ENCODE measurements at regions not wholly inside any gene's neighbourhood (a gene's known extent, or its start where the extent isn't known, plus 50 kb on each side); places are given as distances from the start of the nearest gene placed in this dataset.
"Not testable (repeated sequence)": the region's sequence is repeated elsewhere in the genome, so short reads cannot be mapped to it uniquely, and the experiment has no call there.

GRCh38 chr1:14262637-14263036, 335.8 kb upstream of the KAZN start:
- no peaks in the 10 kb centered on the region for H3K36me3 Mint-ChIP-seq
- no peaks in the 10 kb centered on the region for H3K4me1 Mint-ChIP-seq
- H3K27ac Mint-ChIP-seq: no peak overlapping the region
- H3K27me3 Mint-ChIP-seq: peaks cover 2% of the 10 kb centered on the region
- no peaks in the 10 kb centered on the region for H3K9me3 Mint-ChIP-seq
- H3K4me3 Mint-ChIP-seq: no peak overlapping the region

- H3K9me3 Mint-ChIP-seq: no peaks in the 10 kb centered on the region
- H3K27me3 Mint-ChIP-seq: peaks cover 3% of the 10 kb centered on the region
- no peak overlapping the region for H3K4me3 Mint-ChIP-seq
- H3K36me3 Mint-ChIP-seq: no peaks in the 10 kb centered on the region
- no peak overlapping the region for H3K27ac Mint-ChIP-seq
- no peaks in the 10 kb centered on the region for H3K4me1 Mint-ChIP-seq
Measured at GRCh38 chr1:14263225-14263624, 335.3 kb upstream of the KAZN start.

GRCh38 chr1:14263671-14264070, 334.8 kb upstream of the KAZN start:
- no peaks in the 10 kb centered on the region for H3K9me3 Mint-ChIP-seq
- no peaks in the 10 kb centered on the region for H3K4me1 Mint-ChIP-seq
- no peak overlapping the region for H3K27ac Mint-ChIP-seq
- no peaks in the 10 kb centered on the region for H3K36me3 Mint-ChIP-seq
- no peak overlapping the region for H3K4me3 Mint-ChIP-seq
- peaks cover 4% of the 10 kb centered on the region for H3K27me3 Mint-ChIP-seq

- H3K27ac Mint-ChIP-seq: no peak overlapping the region
- no peaks in the 10 kb centered on the region for H3K9me3 Mint-ChIP-seq
- no peak overlapping the region for H3K4me3 Mint-ChIP-seq
- H3K27me3 Mint-ChIP-seq: peaks cover 4% of the 10 kb centered on the region
- no peaks in the 10 kb centered on the region for H3K4me1 Mint-ChIP-seq
- H3K36me3 Mint-ChIP-seq: no peaks in the 10 kb centered on the region
Measured at GRCh38 chr1:14265495-14265894, 333.0 kb upstream of the KAZN start.

- no peaks in the 10 kb centered on the region for H3K36me3 Mint-ChIP-seq
Measured at GRCh38 chr1:14267991-14268390, 330.5 kb upstream of the KAZN start.

GRCh38 chr1:14270821-14271220, 327.7 kb upstream of the KAZN start:
- Mint-ChIP-seq H3K9me3 (no peaks in the 10 kb centered on the region), H3K4me1 (no peaks in the 10 kb centered on the region), H3K27ac (no peak overlapping the region), H3K36me3 (no peaks in the 10 kb centered on the region), H3K27me3 (peaks cover 5% of the 10 kb centered on the region), H3K4me3 (no peak overlapping the region)

More at GRCh38 chr1:14267991-14268390, 330.5 kb upstream of the KAZN start:
- H3K27ac Mint-ChIP-seq: no peak overlapping the region
- peaks cover 4% of the 10 kb centered on the region for H3K27me3 Mint-ChIP-seq
- no peaks in the 10 kb centered on the region for H3K4me1 Mint-ChIP-seq
- H3K4me3 Mint-ChIP-seq: no peak overlapping the region
- H3K9me3 Mint-ChIP-seq: no peaks in the 10 kb centered on the region

- Mint-ChIP-seq H3K36me3 (no peaks in the 10 kb centered on the region), H3K4me1 (no peaks in the 10 kb centered on the region), H3K27ac (no peak overlapping the region), H3K27me3 (peaks cover 3% of the 10 kb centered on the region), H3K4me3 (no peak overlapping the region), H3K9me3 (no peaks in the 10 kb centered on the region)
Measured at GRCh38 chr1:14273811-14274210, 324.7 kb upstream of the KAZN start.

GRCh38 chr1:14279891-14280290, 318.6 kb upstream of the KAZN start:
- H3K27ac Mint-ChIP-seq, H3K4me3 Mint-ChIP-seq, H3K27me3 Mint-ChIP-seq, H3K9me3 Mint-ChIP-seq, H3K36me3 Mint-ChIP-seq, H3K4me1 Mint-ChIP-seq: not testable (repeated sequence)

- Mint-ChIP-seq H3K36me3 (no peaks in the 10 kb centered on the region), H3K9me3 (no peaks in the 10 kb centered on the region), H3K27me3 (peaks cover 6% of the 10 kb centered on the region), H3K4me1 (no peaks in the 10 kb centered on the region), H3K4me3 (no peak overlapping the region), H3K27ac (no peak overlapping the region)
Measured at GRCh38 chr1:14280909-14281308, 317.6 kb upstream of the KAZN start.

GRCh38 chr1:14281412-14281811, 317.1 kb upstream of the KAZN start:
- Mint-ChIP-seq H3K4me1 (no peaks in the 10 kb centered on the region), H3K27ac (no peak overlapping the region), H3K27me3 (peaks cover 6% of the 10 kb centered on the region), H3K9me3 (no peaks in the 10 kb centered on the region), H3K4me3 (no peak overlapping the region), H3K36me3 (no peaks in the 10 kb centered on the region)

GRCh38 chr1:14282707-14283106, 315.8 kb upstream of the KAZN start:
- H3K4me3 Mint-ChIP-seq: no peak overlapping the region

GRCh38 chr1:14285238-14285637, 313.2 kb upstream of the KAZN start:
- Mint-ChIP-seq H3K27ac (no peak overlapping the region), H3K4me1 (no peaks in the 10 kb centered on the region), H3K9me3 (no peaks in the 10 kb centered on the region), H3K36me3 (no peaks in the 10 kb centered on the region), H3K4me3 (no peak overlapping the region), H3K27me3 (peaks cover 5% of the 10 kb centered on the region)

More at GRCh38 chr1:14282707-14283106, 315.8 kb upstream of the KAZN start:
- H3K36me3 Mint-ChIP-seq: no peaks in the 10 kb centered on the region
- no peaks in the 10 kb centered on the region for H3K4me1 Mint-ChIP-seq
- H3K9me3 Mint-ChIP-seq: no peaks in the 10 kb centered on the region
- H3K27ac Mint-ChIP-seq: no peak overlapping the region
- H3K27me3 Mint-ChIP-seq: peaks cover 6% of the 10 kb centered on the region

GRCh38 chr1:14291182-14291581, 307.3 kb upstream of the KAZN start:
- not testable (repeated sequence) for H3K9me3 Mint-ChIP-seq, H3K4me1 Mint-ChIP-seq, H3K36me3 Mint-ChIP-seq, H3K27ac Mint-ChIP-seq, H3K4me3 Mint-ChIP-seq, H3K27me3 Mint-ChIP-seq

- no peaks in the 10 kb centered on the region for H3K9me3 Mint-ChIP-seq
Measured at GRCh38 chr1:14292520-14292919, 306.0 kb upstream of the KAZN start.

GRCh38 chr1:14294006-14294405, 304.5 kb upstream of the KAZN start:
- Mint-ChIP-seq H3K9me3 (no peaks in the 10 kb centered on the region), H3K27ac (no peak overlapping the region), H3K27me3 (peaks cover 5% of the 10 kb centered on the region), H3K4me1 (no peaks in the 10 kb centered on the region), H3K36me3 (no peaks in the 10 kb centered on the region), H3K4me3 (no peak overlapping the region)

More at GRCh38 chr1:14292520-14292919, 306.0 kb upstream of the KAZN start:
- no peak overlapping the region for H3K4me3 Mint-ChIP-seq
- no peaks in the 10 kb centered on the region for H3K36me3 Mint-ChIP-seq
- H3K4me1 Mint-ChIP-seq: no peaks in the 10 kb centered on the region
- H3K27me3 Mint-ChIP-seq: peaks cover 6% of the 10 kb centered on the region
- no peak overlapping the region for H3K27ac Mint-ChIP-seq

GRCh38 chr1:14294860-14295536, 303.5 kb upstream of the KAZN start:
- Mint-ChIP-seq H3K4me3 (no peak overlapping the region), H3K9me3 (no peaks in the 10 kb centered on the region), H3K36me3 (no peaks in the 10 kb centered on the region), H3K4me1 (no peaks in the 10 kb centered on the region), H3K27ac (no peak overlapping the region), H3K27me3 (peaks cover 5% of the 10 kb centered on the region)

GRCh38 chr1:14296795-14297194, 301.7 kb upstream of the KAZN start:
- Mint-ChIP-seq H3K27me3 (peaks cover 5% of the 10 kb centered on the region), H3K27ac (no peak overlapping the region), H3K36me3 (no peaks in the 10 kb centered on the region), H3K9me3 (no peaks in the 10 kb centered on the region), H3K4me3 (no peak overlapping the region), H3K4me1 (no peaks in the 10 kb centered on the region)

All from activated naive CD4-positive, alpha-beta T cell treated with anti-CD3 and anti-CD28 coated beads, Interleukin-2, amount 50 U/mL, for 24 hours (primary cell).